MM.1S (cell line): ENCODE measurements at regions not wholly inside any gene's neighbourhood (a gene's known extent, or its start where the extent isn't known, plus 50 kb on each side); places are given as distances from the start of the nearest gene placed in this dataset.

ENCODE experiments used
- DNase-seq: peaks from one replicate; pipeline ENCODE4 v3.0.0-alpha.2; 2015
- H2AFZ ChIP-seq: fragments of 300-600 bp; sonication (generic); 2 replicates; pipeline ENCODE4 v1.6.0; 2016; ENCODE audit warnings: antibody characterized with exemption, low read length
- H3F3A ChIP-seq: fragments of 300-600 bp; sonication (generic); 2 replicates; pipeline ENCODE4 v1.6.1; 2016; ENCODE audit warnings: mild to moderate bottlenecking, antibody characterized with exemption, low read length, moderate library complexity, mixed read lengths; ENCODE audit not compliant: insufficient read depth
- H3K27ac ChIP-seq: fragments of 300-600 bp; sonication (generic); 2 replicates; pipeline ENCODE4 v1.5.1; 2016; ENCODE audit warnings: mild to moderate bottlenecking, low read length
- H3K27me3 ChIP-seq: fragments of 300-600 bp; sonication (generic); replicated peaks from 2 replicates; pipeline ENCODE4 v1.6.0; 2016; ENCODE audit warnings: low read length; ENCODE audit not compliant: insufficient read depth
- H3K36me3 ChIP-seq: fragments of 300-600 bp; sonication (generic); replicated peaks from 2 replicates; pipeline ENCODE4 v1.6.1; 2016; ENCODE audit warnings: mild to moderate bottlenecking, low read length, mixed read lengths; ENCODE audit not compliant: insufficient read depth
- H3K4me1 ChIP-seq: fragments of 300-600 bp; sonication (generic); 2 replicates; pipeline ENCODE4 v1.6.1; 2016; ENCODE audit warnings: low read length, mixed read lengths
- H3K4me2 ChIP-seq: fragments of 300-600 bp; sonication (generic); 2 replicates; pipeline ENCODE4 v1.6.0; 2016; ENCODE audit warnings: low read depth, low read length
- H3K4me3 ChIP-seq: fragments of 300-600 bp; sonication (generic); 2 replicates; pipeline ENCODE4 v1.5.1; 2016; ENCODE audit warnings: low read length, mixed read lengths
- H3K79me2 ChIP-seq: fragments of 300-600 bp; sonication (generic); 2 replicates; pipeline ENCODE4 v1.6.1; 2016; ENCODE audit warnings: mixed run types, low read length, mixed read lengths
- H3K9ac ChIP-seq: fragments of 300-600 bp; sonication (generic); 2 replicates; pipeline ENCODE4 v1.6.1; 2016; ENCODE audit warnings: low read length, mixed read lengths
- H3K9me2 ChIP-seq: fragments of 300-600 bp; sonication (generic); replicated peaks from 2 replicates; pipeline ENCODE4 v1.6.1; 2016; ENCODE audit warnings: mild to moderate bottlenecking, low read length, mixed read lengths; ENCODE audit not compliant: insufficient read depth
- H3K9me3 ChIP-seq: fragments of 300-600 bp; sonication (generic); replicated peaks from 2 replicates; pipeline ENCODE4 v1.6.1; 2016; ENCODE audit warnings: mild to moderate bottlenecking, low read length, mixed read lengths; ENCODE audit not compliant: insufficient read depth
- H4K20me1 ChIP-seq: fragments of 300-600 bp; sonication (generic); 2 replicates; pipeline ENCODE4 v1.6.1; 2016; ENCODE audit warnings: mild to moderate bottlenecking, low read length, moderate library complexity, mixed read lengths; ENCODE audit not compliant: insufficient read depth
- EZH2 ChIP-seq: fragments of 300-600 bp; sonication (generic); optimal IDR thresholded peaks from 2 replicates; pipeline ENCODE3; 2017; ENCODE audit warnings: low read depth, mild to moderate bottlenecking, antibody characterized with exemption, low read length, mixed read lengths
- EZH2phosphoT487 ChIP-seq: fragments of 300-600 bp; sonication (generic); IDR thresholded peaks from 2 replicates; pipeline ENCODE4 v1.6.1; 2018; ENCODE audit warnings: antibody characterized with exemption, low read length
- TF ChIP-seq, protein P1 (sequence below): fragments of 300-600 bp; sonication (generic); IDR thresholded peaks from 2 replicates; pipeline ENCODE4 v1.5.1; 2016; ENCODE audit warnings: antibody characterized with exemption, low read length, mixed read lengths

DNA sequence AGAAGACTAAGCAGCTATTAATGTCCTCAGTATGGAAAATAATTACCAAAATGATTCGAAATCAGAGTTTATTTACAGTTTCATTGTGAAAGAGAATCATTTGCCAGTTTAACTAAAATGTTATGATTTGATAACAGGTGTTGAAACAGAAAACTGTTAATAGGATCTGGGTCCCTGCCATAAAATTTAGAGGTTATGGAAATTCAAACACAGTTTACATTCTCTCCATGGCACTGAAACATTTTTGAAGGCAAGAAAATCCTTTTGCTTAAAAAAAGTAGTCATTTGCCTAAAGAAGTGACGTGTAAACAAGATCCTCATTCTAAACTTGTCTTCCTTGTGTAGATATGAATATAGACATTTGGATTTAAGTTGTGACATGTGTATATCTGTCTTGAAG lies 743.8 kb downstream of the SLC4A3 start:
- Histone ChIP-seq H3K27me3 (no peaks in the 10 kb centered on the region), H3K4me1 (no peaks in the 10 kb centered on the region), H2AFZ (no peak overlapping the region), H3K4me2 (no peak overlapping the region), H3F3A (no peaks in the 10 kb centered on the region), H3K79me2 (no peaks in the 10 kb centered on the region), H3K4me3 (no peak overlapping the region), H3K9ac (no peak overlapping the region), H3K9me3 (no peaks in the 10 kb centered on the region), H3K27ac (no peak overlapping the region), H3K9me2 (no peaks in the 10 kb centered on the region), H4K20me1 (no peaks in the 10 kb centered on the region), H3K36me3 (no peaks in the 10 kb centered on the region)
- no peak for DNase-seq
- TF ChIP-seq, protein P1, sequence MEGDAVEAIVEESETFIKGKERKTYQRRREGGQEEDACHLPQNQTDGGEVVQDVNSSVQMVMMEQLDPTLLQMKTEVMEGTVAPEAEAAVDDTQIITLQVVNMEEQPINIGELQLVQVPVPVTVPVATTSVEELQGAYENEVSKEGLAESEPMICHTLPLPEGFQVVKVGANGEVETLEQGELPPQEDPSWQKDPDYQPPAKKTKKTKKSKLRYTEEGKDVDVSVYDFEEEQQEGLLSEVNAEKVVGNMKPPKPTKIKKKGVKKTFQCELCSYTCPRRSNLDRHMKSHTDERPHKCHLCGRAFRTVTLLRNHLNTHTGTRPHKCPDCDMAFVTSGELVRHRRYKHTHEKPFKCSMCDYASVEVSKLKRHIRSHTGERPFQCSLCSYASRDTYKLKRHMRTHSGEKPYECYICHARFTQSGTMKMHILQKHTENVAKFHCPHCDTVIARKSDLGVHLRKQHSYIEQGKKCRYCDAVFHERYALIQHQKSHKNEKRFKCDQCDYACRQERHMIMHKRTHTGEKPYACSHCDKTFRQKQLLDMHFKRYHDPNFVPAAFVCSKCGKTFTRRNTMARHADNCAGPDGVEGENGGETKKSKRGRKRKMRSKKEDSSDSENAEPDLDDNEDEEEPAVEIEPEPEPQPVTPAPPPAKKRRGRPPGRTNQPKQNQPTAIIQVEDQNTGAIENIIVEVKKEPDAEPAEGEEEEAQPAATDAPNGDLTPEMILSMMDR = no peak
- no peak for TF ChIP-seq EZH2phosphoT487
- TF ChIP-seq EZH2 = no peak

DNA sequence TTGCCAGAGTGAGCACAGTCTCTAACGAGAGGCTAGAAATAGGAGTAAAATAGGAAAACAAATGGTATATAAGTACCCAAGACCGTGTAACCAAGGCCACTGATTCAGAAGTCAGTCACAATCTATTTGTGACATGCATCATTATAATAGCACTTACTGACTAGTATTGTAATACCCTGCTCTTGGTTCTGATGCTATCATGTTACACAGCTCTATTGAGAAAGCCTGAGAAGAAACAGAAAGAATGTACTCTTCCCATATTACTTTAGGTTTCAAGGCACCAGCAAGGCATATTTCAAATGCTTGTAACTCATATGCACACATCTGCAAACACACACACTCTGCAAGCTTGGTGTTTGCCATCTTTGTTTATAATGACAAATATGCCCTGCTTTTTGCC lies 746.4 kb downstream of the SLC4A3 start:
- Histone ChIP-seq H4K20me1 (no peaks in the 10 kb centered on the region), H3K36me3 (no peaks in the 10 kb centered on the region), H3K27ac (no peak overlapping the region), H3K9me2 (no peaks in the 10 kb centered on the region), H3K4me2 (no peak overlapping the region), H3K4me3 (no peak overlapping the region), H3F3A (no peaks in the 10 kb centered on the region), H3K4me1 (no peaks in the 10 kb centered on the region), H3K79me2 (no peaks in the 10 kb centered on the region), H2AFZ (no peak overlapping the region), H3K27me3 (no peaks in the 10 kb centered on the region), H3K9ac (no peak overlapping the region), H3K9me3 (no peaks in the 10 kb centered on the region)
- no peak for DNase-seq
- TF ChIP-seq EZH2 (no peak), EZH2phosphoT487 (no peak)
- TF ChIP-seq, protein P1 = no peak

GRCh38 chr2:220374282-220374681 lies 746.9 kb downstream of the SLC4A3 start:
- Histone ChIP-seq H3K27me3 (no peaks in the 10 kb centered on the region), H3K4me3 (no peak overlapping the region), H3K4me2 (no peak overlapping the region), H4K20me1 (no peaks in the 10 kb centered on the region), H3K36me3 (no peaks in the 10 kb centered on the region), H3K9ac (no peak overlapping the region), H3K27ac (no peak overlapping the region), H3F3A (no peaks in the 10 kb centered on the region), H3K9me3 (no peaks in the 10 kb centered on the region), H2AFZ (no peak overlapping the region), H3K4me1 (no peaks in the 10 kb centered on the region), H3K9me2 (no peaks in the 10 kb centered on the region), H3K79me2 (no peaks in the 10 kb centered on the region)
- TF ChIP-seq, protein P1 = no peak
- TF ChIP-seq EZH2 (no peak), EZH2phosphoT487 (no peak)
- no peak for DNase-seq
